ENCODE measurements at regions not wholly inside any gene's neighbourhood (a gene's known extent, or its start where the extent isn't known, plus 50 kb on each side); places are given as distances from the start of the nearest gene placed in this dataset.

GRCh38 chr7:25329815-25330214, 101.5 kb upstream of the NPVF start:
- Histone ChIP-seq H3K9me3 (ENCODE audit: control insufficient read depth in 3 of 3, low read length in 3 of 3) (no peaks in the 10 kb centered on the region), H3K27ac (ENCODE audit: low read depth, low read length) (no peak overlapping the region), H3K36me3 (ENCODE audit: control insufficient read depth in 3 of 3, insufficient read depth in 3 of 3, low read length in 3 of 3) (no peaks in the 10 kb centered on the region), H3K4me3 (ENCODE audit: low read length in 3 of 3) (no peak overlapping the region), H3K27me3 (ENCODE audit: control insufficient read depth in 3 of 3, insufficient read depth in 3 of 3, low read length in 3 of 3) (no peaks in the 10 kb centered on the region), H3K4me1 (ENCODE audit: control insufficient read depth in 3 of 3, insufficient read depth in 3 of 3, low read length in 3 of 3) (no peaks in the 10 kb centered on the region), H3K9ac (ENCODE audit: low read depth in 1 of 3, low read length in 3 of 3) (no peak overlapping the region)

- no peak overlapping the region for H3K27ac ChIP-seq (ENCODE audit: low read depth, low read length)
- H3K36me3 ChIP-seq (ENCODE audit: control insufficient read depth in 3 of 3, insufficient read depth in 3 of 3, low read length in 3 of 3), result no peaks in the 10 kb centered on the region
- H3K9me3 ChIP-seq (ENCODE audit: control insufficient read depth in 3 of 3, low read length in 3 of 3), result no peaks in the 10 kb centered on the region
- peaks cover 0 to 2% (median 0%) of the 10 kb centered on the region in 3 donors for H3K27me3 ChIP-seq (ENCODE audit: control insufficient read depth in 3 of 3, insufficient read depth in 3 of 3, low read length in 3 of 3)
- no peaks in the 10 kb centered on the region for H3K4me1 ChIP-seq (ENCODE audit: control insufficient read depth in 3 of 3, insufficient read depth in 3 of 3, low read length in 3 of 3)
- H3K4me3 ChIP-seq (ENCODE audit: low read length in 3 of 3), result no peak overlapping the region
- no peak overlapping the region for H3K9ac ChIP-seq (ENCODE audit: low read depth in 1 of 3, low read length in 3 of 3)
Measured at GRCh38 chr7:25333296-25333928, 105.1 kb upstream of the NPVF start.

GRCh38 chr7:25347360-25348066, 119.2 kb upstream of the NPVF start:
- peaks cover 0 to 3% (median 0%) of the 10 kb centered on the region in 3 donors for H3K27me3 ChIP-seq (ENCODE audit: control insufficient read depth in 3 of 3, insufficient read depth in 3 of 3, low read length in 3 of 3)
- no peak overlapping the region for H3K27ac ChIP-seq (ENCODE audit: low read depth, low read length)
- H3K9me3 ChIP-seq (ENCODE audit: control insufficient read depth in 3 of 3, low read length in 3 of 3), result no peaks in the 10 kb centered on the region
- no peaks in the 10 kb centered on the region for H3K36me3 ChIP-seq (ENCODE audit: control insufficient read depth in 3 of 3, insufficient read depth in 3 of 3, low read length in 3 of 3)
- H3K9ac ChIP-seq (ENCODE audit: low read depth in 1 of 3, low read length in 3 of 3), result no peak overlapping the region
- H3K4me3 ChIP-seq (ENCODE audit: low read length in 3 of 3), result no peak overlapping the region
- H3K4me1 ChIP-seq (ENCODE audit: control insufficient read depth in 3 of 3, insufficient read depth in 3 of 3, low read length in 3 of 3), result no peaks in the 10 kb centered on the region

- no peaks in the 10 kb centered on the region for H3K9me3 ChIP-seq (ENCODE audit: control insufficient read depth in 3 of 3, low read length in 3 of 3)
- H3K36me3 ChIP-seq (ENCODE audit: control insufficient read depth in 3 of 3, insufficient read depth in 3 of 3, low read length in 3 of 3), result no peaks in the 10 kb centered on the region
- H3K27ac ChIP-seq (ENCODE audit: low read depth, low read length), result no peak overlapping the region
- no peak overlapping the region for H3K4me3 ChIP-seq (ENCODE audit: low read length in 3 of 3)
- peaks cover 0 to 3% (median 0%) of the 10 kb centered on the region in 3 donors for H3K27me3 ChIP-seq (ENCODE audit: control insufficient read depth in 3 of 3, insufficient read depth in 3 of 3, low read length in 3 of 3)
- H3K9ac ChIP-seq (ENCODE audit: low read depth in 1 of 3, low read length in 3 of 3), result no peak overlapping the region
- no peaks in the 10 kb centered on the region for H3K4me1 ChIP-seq (ENCODE audit: control insufficient read depth in 3 of 3, insufficient read depth in 3 of 3, low read length in 3 of 3)
Measured at GRCh38 chr7:25348104-25348503, 119.8 kb upstream of the NPVF start.

- Histone ChIP-seq H3K27ac (ENCODE audit: low read depth, low read length) (no peak overlapping the region), H3K9ac (ENCODE audit: low read depth in 1 of 3, low read length in 3 of 3) (no peak overlapping the region), H3K9me3 (ENCODE audit: control insufficient read depth in 3 of 3, low read length in 3 of 3) (no peaks in the 10 kb centered on the region), H3K36me3 (ENCODE audit: control insufficient read depth in 3 of 3, insufficient read depth in 3 of 3, low read length in 3 of 3) (no peaks in the 10 kb centered on the region), H3K4me3 (ENCODE audit: low read length in 3 of 3) (no peak overlapping the region), H3K4me1 (ENCODE audit: control insufficient read depth in 3 of 3, insufficient read depth in 3 of 3, low read length in 3 of 3) (no peaks in the 10 kb centered on the region), H3K27me3 (ENCODE audit: control insufficient read depth in 3 of 3, insufficient read depth in 3 of 3, low read length in 3 of 3) (peaks cover 0 to 3% (median 0%) of the 10 kb centered on the region in 3 donors)
Measured at GRCh38 chr7:25349283-25350017, 121.2 kb upstream of the NPVF start.

- Histone ChIP-seq H3K27me3 (ENCODE audit: control insufficient read depth in 3 of 3, insufficient read depth in 3 of 3, low read length in 3 of 3) (peaks cover 0 to 3% (median 0%) of the 10 kb centered on the region in 3 donors), H3K4me3 (ENCODE audit: low read length in 3 of 3) (no peak overlapping the region), H3K9ac (ENCODE audit: low read depth in 1 of 3, low read length in 3 of 3) (no peak overlapping the region), H3K4me1 (ENCODE audit: control insufficient read depth in 3 of 3, insufficient read depth in 3 of 3, low read length in 3 of 3) (no peaks in the 10 kb centered on the region), H3K36me3 (ENCODE audit: control insufficient read depth in 3 of 3, insufficient read depth in 3 of 3, low read length in 3 of 3) (no peaks in the 10 kb centered on the region), H3K9me3 (ENCODE audit: control insufficient read depth in 3 of 3, low read length in 3 of 3) (no peaks in the 10 kb centered on the region), H3K27ac (ENCODE audit: low read depth, low read length) (no peak overlapping the region)
Measured at GRCh38 chr7:25350041-25350440, 121.8 kb upstream of the NPVF start.

GRCh38 chr7:25351761-25352160, 123.5 kb upstream of the NPVF start:
- Histone ChIP-seq H3K9ac (ENCODE audit: low read depth in 1 of 3, low read length in 3 of 3) (no peak overlapping the region), H3K4me3 (ENCODE audit: low read length in 3 of 3) (no peak overlapping the region), H3K36me3 (ENCODE audit: control insufficient read depth in 3 of 3, insufficient read depth in 3 of 3, low read length in 3 of 3) (no peaks in the 10 kb centered on the region), H3K27ac (ENCODE audit: low read depth, low read length) (no peak overlapping the region), H3K27me3 (ENCODE audit: control insufficient read depth in 3 of 3, insufficient read depth in 3 of 3, low read length in 3 of 3) (no peaks in the 10 kb centered on the region), H3K9me3 (ENCODE audit: control insufficient read depth in 3 of 3, low read length in 3 of 3) (no peaks in the 10 kb centered on the region), H3K4me1 (ENCODE audit: control insufficient read depth in 3 of 3, insufficient read depth in 3 of 3, low read length in 3 of 3) (no peaks in the 10 kb centered on the region)

- Histone ChIP-seq H3K27me3 (ENCODE audit: control insufficient read depth in 3 of 3, insufficient read depth in 3 of 3, low read length in 3 of 3) (no peaks in the 10 kb centered on the region), H3K9me3 (ENCODE audit: control insufficient read depth in 3 of 3, low read length in 3 of 3) (no peaks in the 10 kb centered on the region), H3K36me3 (ENCODE audit: control insufficient read depth in 3 of 3, insufficient read depth in 3 of 3, low read length in 3 of 3) (no peaks in the 10 kb centered on the region), H3K4me1 (ENCODE audit: control insufficient read depth in 3 of 3, insufficient read depth in 3 of 3, low read length in 3 of 3) (no peaks in the 10 kb centered on the region), H3K9ac (ENCODE audit: low read depth in 1 of 3, low read length in 3 of 3) (no peak overlapping the region), H3K4me3 (ENCODE audit: low read length in 3 of 3) (no peak overlapping the region), H3K27ac (ENCODE audit: low read depth, low read length) (no peak overlapping the region)
Measured at GRCh38 chr7:25353196-25353595, 124.9 kb upstream of the NPVF start.

GRCh38 chr7:25353732-25354131, 125.4 kb upstream of the NPVF start:
- Histone ChIP-seq H3K36me3 (ENCODE audit: control insufficient read depth in 3 of 3, insufficient read depth in 3 of 3, low read length in 3 of 3) (no peaks in the 10 kb centered on the region), H3K4me1 (ENCODE audit: control insufficient read depth in 3 of 3, insufficient read depth in 3 of 3, low read length in 3 of 3) (no peaks in the 10 kb centered on the region), H3K4me3 (ENCODE audit: low read length in 3 of 3) (no peak overlapping the region), H3K27me3 (ENCODE audit: control insufficient read depth in 3 of 3, insufficient read depth in 3 of 3, low read length in 3 of 3) (no peaks in the 10 kb centered on the region), H3K9me3 (ENCODE audit: control insufficient read depth in 3 of 3, low read length in 3 of 3) (no peaks in the 10 kb centered on the region), H3K27ac (ENCODE audit: low read depth, low read length) (no peak overlapping the region), H3K9ac (ENCODE audit: low read depth in 1 of 3, low read length in 3 of 3) (no peak overlapping the region)

GRCh38 chr7:25356534-25357151, 128.4 kb upstream of the NPVF start:
- Histone ChIP-seq H3K27me3 (ENCODE audit: control insufficient read depth in 3 of 3, insufficient read depth in 3 of 3, low read length in 3 of 3) (no peaks in the 10 kb centered on the region), H3K9ac (ENCODE audit: low read depth in 1 of 3, low read length in 3 of 3) (no peak overlapping the region), H3K9me3 (ENCODE audit: control insufficient read depth in 3 of 3, low read length in 3 of 3) (no peaks in the 10 kb centered on the region), H3K36me3 (ENCODE audit: control insufficient read depth in 3 of 3, insufficient read depth in 3 of 3, low read length in 3 of 3) (no peaks in the 10 kb centered on the region), H3K4me1 (ENCODE audit: control insufficient read depth in 3 of 3, insufficient read depth in 3 of 3, low read length in 3 of 3) (peaks cover 0 to 3% (median 0%) of the 10 kb centered on the region in 3 donors), H3K4me3 (ENCODE audit: low read length in 3 of 3) (no peak overlapping the region), H3K27ac (ENCODE audit: low read depth, low read length) (no peak overlapping the region)
